Fibroblast of lung (primary cell): ENCODE measurements at regions not wholly inside any gene's neighbourhood (a gene's known extent, or its start where the extent isn't known, plus 50 kb on each side); places are given as distances from the start of the nearest gene placed in this dataset.

Experiments
- EZH2 ChIP-seq: IDR thresholded peaks from 2 replicates; pipeline ENCODE4 v1.5.1; 2012; ENCODE audit warnings: low read length, control low read depth, mild to moderate bottlenecking; ENCODE audit errors: missing control alignments
- TF ChIP-seq, protein P1 (sequence below), 2 donors: IDR thresholded peaks in 1 of 2; conservative IDR thresholded peaks in 1 of 2; 1 replicate in 1 of 2; 2 replicates in 1 of 2; pipeline ENCODE4 v1.5.1; 2011 to 2012; ENCODE audit warnings: low read length in 2 of 2, control low read depth in 1 of 2, inconsistent platforms in 1 of 2, low read depth in 1 of 2, mild to moderate bottlenecking in 1 of 2

DNA sequence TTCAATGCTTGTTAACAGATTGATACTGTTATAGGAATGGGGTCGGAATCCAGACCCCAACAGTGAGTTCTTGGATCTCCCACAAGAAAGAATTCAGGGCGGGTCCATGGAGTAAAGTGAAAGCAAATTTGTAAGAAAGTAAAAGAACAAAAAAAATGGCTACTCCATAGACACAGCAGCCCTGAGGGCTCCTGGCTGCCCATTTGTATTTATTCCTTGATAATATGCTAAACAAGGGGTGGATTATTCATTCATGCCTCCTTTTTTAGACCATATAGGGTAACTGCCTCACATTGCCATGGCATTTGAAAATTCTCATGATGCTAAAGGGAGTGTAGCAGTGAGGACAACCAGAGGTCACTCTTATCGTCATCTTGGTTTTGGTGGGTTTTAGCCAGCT, 717.2 kb upstream of the KCND2 start:
- TF ChIP-seq, protein P1, sequence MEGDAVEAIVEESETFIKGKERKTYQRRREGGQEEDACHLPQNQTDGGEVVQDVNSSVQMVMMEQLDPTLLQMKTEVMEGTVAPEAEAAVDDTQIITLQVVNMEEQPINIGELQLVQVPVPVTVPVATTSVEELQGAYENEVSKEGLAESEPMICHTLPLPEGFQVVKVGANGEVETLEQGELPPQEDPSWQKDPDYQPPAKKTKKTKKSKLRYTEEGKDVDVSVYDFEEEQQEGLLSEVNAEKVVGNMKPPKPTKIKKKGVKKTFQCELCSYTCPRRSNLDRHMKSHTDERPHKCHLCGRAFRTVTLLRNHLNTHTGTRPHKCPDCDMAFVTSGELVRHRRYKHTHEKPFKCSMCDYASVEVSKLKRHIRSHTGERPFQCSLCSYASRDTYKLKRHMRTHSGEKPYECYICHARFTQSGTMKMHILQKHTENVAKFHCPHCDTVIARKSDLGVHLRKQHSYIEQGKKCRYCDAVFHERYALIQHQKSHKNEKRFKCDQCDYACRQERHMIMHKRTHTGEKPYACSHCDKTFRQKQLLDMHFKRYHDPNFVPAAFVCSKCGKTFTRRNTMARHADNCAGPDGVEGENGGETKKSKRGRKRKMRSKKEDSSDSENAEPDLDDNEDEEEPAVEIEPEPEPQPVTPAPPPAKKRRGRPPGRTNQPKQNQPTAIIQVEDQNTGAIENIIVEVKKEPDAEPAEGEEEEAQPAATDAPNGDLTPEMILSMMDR (conservative IDR thresholded peaks at IDR 0.05 in 1 of 2, IDR thresholded peaks at IDR 0.05 in 1 of 2; ENCODE audit: low read depth in 1 of 2, low read length in 2 of 2), result no peak
- TF ChIP-seq EZH2, result no peak
